ENCODE measurements at regions not wholly inside any gene's neighbourhood (a gene's known extent, or its start where the extent isn't known, plus 50 kb on each side); places are given as distances from the start of the nearest gene placed in this dataset.

DNA sequence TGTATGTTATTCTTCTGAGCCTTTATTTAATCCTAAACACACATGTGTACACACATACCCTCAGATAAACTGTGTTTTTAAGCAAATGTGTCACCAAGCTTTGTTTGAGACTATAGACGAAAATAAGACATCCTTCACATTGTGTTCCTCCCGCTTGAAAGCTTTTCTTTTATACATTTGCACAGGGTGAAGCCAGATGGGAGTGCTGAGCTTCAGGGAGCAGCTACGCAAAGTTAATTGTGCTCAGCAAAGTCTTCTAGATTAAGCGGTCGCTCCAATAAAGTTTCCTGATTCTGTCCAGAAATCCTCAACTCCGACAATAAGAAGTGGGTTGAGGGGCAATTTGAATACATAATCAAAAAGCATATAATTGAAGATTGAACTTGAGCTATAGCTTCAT is 117.2 kb upstream of the ARGLU1 start:
- TF ChIP-seq, protein P1, sequence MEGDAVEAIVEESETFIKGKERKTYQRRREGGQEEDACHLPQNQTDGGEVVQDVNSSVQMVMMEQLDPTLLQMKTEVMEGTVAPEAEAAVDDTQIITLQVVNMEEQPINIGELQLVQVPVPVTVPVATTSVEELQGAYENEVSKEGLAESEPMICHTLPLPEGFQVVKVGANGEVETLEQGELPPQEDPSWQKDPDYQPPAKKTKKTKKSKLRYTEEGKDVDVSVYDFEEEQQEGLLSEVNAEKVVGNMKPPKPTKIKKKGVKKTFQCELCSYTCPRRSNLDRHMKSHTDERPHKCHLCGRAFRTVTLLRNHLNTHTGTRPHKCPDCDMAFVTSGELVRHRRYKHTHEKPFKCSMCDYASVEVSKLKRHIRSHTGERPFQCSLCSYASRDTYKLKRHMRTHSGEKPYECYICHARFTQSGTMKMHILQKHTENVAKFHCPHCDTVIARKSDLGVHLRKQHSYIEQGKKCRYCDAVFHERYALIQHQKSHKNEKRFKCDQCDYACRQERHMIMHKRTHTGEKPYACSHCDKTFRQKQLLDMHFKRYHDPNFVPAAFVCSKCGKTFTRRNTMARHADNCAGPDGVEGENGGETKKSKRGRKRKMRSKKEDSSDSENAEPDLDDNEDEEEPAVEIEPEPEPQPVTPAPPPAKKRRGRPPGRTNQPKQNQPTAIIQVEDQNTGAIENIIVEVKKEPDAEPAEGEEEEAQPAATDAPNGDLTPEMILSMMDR (IDR thresholded peaks at IDR 0.05; ENCODE audit: poor library complexity) = no peak
- TF ChIP-seq EZH2 (IDR thresholded peaks at IDR 0.05; ENCODE audit: borderline replicate concordance) = no peak
- TF ChIP-seq EZH2phosphoT487 (IDR thresholded peaks at IDR 0.05; ENCODE audit: low read depth, severe bottlenecking, unreplicated experiment) = no peak

Measured in hepatocyte (in vitro differentiated cells).